PC-9 (cell line): ENCODE measurements at regions not wholly inside any gene's neighbourhood (a gene's known extent, or its start where the extent isn't known, plus 50 kb on each side); places are given as distances from the start of the nearest gene placed in this dataset.

Experiments used
- BruUV-seq: library from RNA; stranded (reverse); fragments of 400-500 nt; replicated peaks from 2 replicates; lab custom pipeline; 2021; lab: Mats Ljungman, UMichigan
- CTCF ChIA-PET: fragments of 300-600 bp; sonication (Branson Sonifier 250); formaldehyde crosslinking; loops from one replicate; lab custom pipeline; 2022; ENCODE audit warnings: antibody characterized with exemption; lab: Charles Lee
- POLR2A ChIA-PET: fragments of 300-600 bp; sonication (Branson Sonifier 250); formaldehyde crosslinking; loops from one replicate; lab custom pipeline; 2022; ENCODE audit warnings: antibody characterized with exemption; ENCODE audit not compliant: unreplicated experiment; lab: Charles Lee
- DNase-seq, 2 experiments: peaks; one replicate each; pipeline versions ENCODE4 v3.0.0 to v3.0.0-alpha.2; 2015 to 2022; ENCODE audit warnings: mixed read lengths in 1 of 2
- H2AFZ ChIP-seq: fragments of 200-600 bp; sonication (generic); 2 replicates; pipeline ENCODE4 v1.8.1; 2017; ENCODE audit warnings: antibody characterized with exemption
- H3F3A ChIP-seq: fragments of 200-600 bp; sonication (generic); 2 replicates; pipeline ENCODE4 v1.8.1; 2017; ENCODE audit warnings: antibody characterized with exemption, mild to moderate bottlenecking, low read depth; ENCODE audit not compliant: insufficient read depth
- H3K27ac ChIP-seq: fragments of 200-600 bp; sonication (generic); 2 replicates; pipeline ENCODE4 v1.6.1; 2016; ENCODE audit warnings: mixed run types
- H3K27me3 ChIP-seq: fragments of 200-600 bp; sonication (generic); 2 replicates; pipeline ENCODE4 v1.6.1; 2016; ENCODE audit warnings: low read depth, mixed run types; ENCODE audit not compliant: insufficient read depth
- H3K36me3 ChIP-seq: fragments of 200-600 bp; sonication (generic); 2 replicates; pipeline ENCODE4 v1.6.1; 2016; ENCODE audit warnings: low read depth, mixed run types
- H3K4me1 ChIP-seq: fragments of 200-600 bp; sonication (generic); replicated peaks from 2 replicates; pipeline ENCODE4 v1.6.1; 2016; ENCODE audit warnings: mixed run types; ENCODE audit not compliant: insufficient read depth
- H3K4me2 ChIP-seq: fragments of 200-600 bp; sonication (generic); 2 replicates; pipeline ENCODE4 v1.6.1; 2017; ENCODE audit warnings: mixed run types
- H3K4me3 ChIP-seq: fragments of 200-600 bp; sonication (generic); 2 replicates; pipeline ENCODE4 v1.6.1; 2016; ENCODE audit warnings: mixed run types
- H3K79me2 ChIP-seq: fragments of 200-600 bp; sonication (generic); 2 replicates; pipeline ENCODE4 v1.6.1; 2017; ENCODE audit warnings: low read depth, mixed run types
- H3K9me2 ChIP-seq: fragments of 200-600 bp; sonication (generic); 2 replicates; pipeline ENCODE4 v1.8.1; 2017; ENCODE audit warnings: mild to moderate bottlenecking; ENCODE audit not compliant: insufficient read depth
- H3K9me3 ChIP-seq: fragments of 200-600 bp; sonication (generic); 2 replicates; pipeline ENCODE4 v1.8.1; 2016; ENCODE audit warnings: low read depth; ENCODE audit not compliant: insufficient read depth
- H4K20me1 ChIP-seq: fragments of 200-600 bp; sonication (generic); 2 replicates; pipeline ENCODE4 v1.8.1; 2017; ENCODE audit not compliant: insufficient read depth
- CTCF ChIP-seq: fragments of 200-600 bp; sonication (generic); conservative IDR thresholded peaks from 2 replicates; pipeline ENCODE4 v1.6.1; 2017; ENCODE audit warnings: mixed run types, antibody characterized with exemption, mild to moderate bottlenecking, moderate library complexity
- EZH2 ChIP-seq: fragments of 200-600 bp; sonication (generic); IDR thresholded peaks from 2 replicates; pipeline ENCODE4 v1.8.0; 2017; ENCODE audit warnings: antibody characterized with exemption, low read depth
- intact Hi-C: fragments of 100-400 bp; cut with micrococcal nuclease; formaldehyde crosslinking; loops from one replicate; pipeline ENCODE4 v1.10.0; 2022; ENCODE audit not compliant: unreplicated experiment

GRCh38 chr4:160091631-160092030 is 988.8 kb downstream of the RAPGEF2 start:
- ChIA-PET CTCF (no interaction called here), POLR2A (interaction anchor here (0.5 kb wide), 1 partner anchor 84 kb away, joined by 3 read pairs; no protein-coding TSS in a partner anchor)
- DNase-seq, result no peak
- intact Hi-C loops, result no loop called here
- Histone ChIP-seq H3K9me3 (no peaks in the 10 kb centered on the region), H2AFZ (no peak overlapping the region), H3K36me3 (no peaks in the 10 kb centered on the region), H3K27ac (no peak overlapping the region), H3K4me1 (no peaks in the 10 kb centered on the region), H3K27me3 (no peaks in the 10 kb centered on the region), H3K4me2 (no peak overlapping the region), H3K4me3 (no peak overlapping the region), H3K79me2 (no peaks in the 10 kb centered on the region), H3F3A (no peaks in the 10 kb centered on the region), H3K9me2 (no peaks in the 10 kb centered on the region), H4K20me1 (no peaks in the 10 kb centered on the region)
- TF ChIP-seq CTCF (no peak), EZH2 (no peak)
- BruUV-seq, result no TSS peak

GRCh38 chr4:160100316-160100715 is 997.4 kb downstream of the RAPGEF2 start:
- Histone ChIP-seq H2AFZ (no peak overlapping the region), H3K27ac (no peak overlapping the region), H3K9me2 (no peaks in the 10 kb centered on the region), H3K79me2 (no peaks in the 10 kb centered on the region), H3F3A (no peaks in the 10 kb centered on the region), H3K4me2 (no peak overlapping the region), H4K20me1 (no peaks in the 10 kb centered on the region), H3K27me3 (no peaks in the 10 kb centered on the region), H3K36me3 (no peaks in the 10 kb centered on the region), H3K4me1 (no peaks in the 10 kb centered on the region), H3K9me3 (no peaks in the 10 kb centered on the region), H3K4me3 (no peak overlapping the region)
- CTCF ChIA-PET, result no interaction called here
- BruUV-seq, result no TSS peak
- POLR2A ChIA-PET, result interaction anchor here (0.6 kb wide), 1 partner anchor 83 kb away, joined by 7 read pairs; no protein-coding TSS in a partner anchor
- TF ChIP-seq EZH2, result no peak
- no peak for TF ChIP-seq CTCF
- intact Hi-C loops, result no loop called here
- no peak for DNase-seq

- Histone ChIP-seq H3K27me3 (no peaks in the 10 kb centered on the region), H3K4me2 (no peak overlapping the region), H3K9me3 (no peaks in the 10 kb centered on the region), H4K20me1 (no peaks in the 10 kb centered on the region), H3F3A (no peaks in the 10 kb centered on the region), H3K36me3 (no peaks in the 10 kb centered on the region), H3K4me3 (no peak overlapping the region), H3K27ac (no peak overlapping the region), H3K9me2 (no peaks in the 10 kb centered on the region), H3K79me2 (no peaks in the 10 kb centered on the region), H3K4me1 (no peaks in the 10 kb centered on the region), H2AFZ (no peak overlapping the region)
- CTCF ChIA-PET, result no interaction called here
- intact Hi-C loops, result no loop called here
- POLR2A ChIA-PET, result no interaction called here
- no TSS peak for BruUV-seq
- DNase-seq, result no peak
- TF ChIP-seq EZH2 (no peak), CTCF (no peak)
Observed at GRCh38 chr4:160110891-160111290, 1008.0 kb downstream of the RAPGEF2 start.
